ENCODE measurements at regions not wholly inside any gene's neighbourhood (a gene's known extent, or its start where the extent isn't known, plus 50 kb on each side); places are given as distances from the start of the nearest gene placed in this dataset.

GRCh38 chr6:22697306-22697705 is 127.9 kb downstream of the HDGFL1 start:
- TF ChIP-seq CTCF (IDR thresholded peaks at IDR 0.05; ENCODE audit: extremely low read depth in 1 of 2, insufficient read depth in 1 of 2, low read depth in 1 of 2, low read length in 2 of 2) (no peak), POLR2A (IDR thresholded peaks at IDR 0.05; ENCODE audit: low read depth, low read length) (no peak)
